Limb (tissue), 2 donors: ENCODE measurements at regions not wholly inside any gene's neighbourhood (a gene's known extent, or its start where the extent isn't known, plus 50 kb on each side); places are given as distances from the start of the nearest gene placed in this dataset.
"Not testable (repeated sequence)": the region's sequence is repeated elsewhere in the genome, so short reads cannot be mapped to it uniquely, and the experiment has no call there.

Source experiments
- DNase-seq, 2 donors: peaks; one replicate each; pipeline ENCODE4 v3.0.0-alpha.2; 2016; ENCODE audit errors: extremely low spot score in 2 of 2

GRCh38 chr1:145482214-145482860, 56.9 kb upstream of the NBPF20 start:
- not testable (repeated sequence) for DNase-seq

- not testable (repeated sequence) for DNase-seq
These were observed 50.6 kb upstream of the NBPF20 start for GRCh38 chr1:145475962-145476361.

DNA sequence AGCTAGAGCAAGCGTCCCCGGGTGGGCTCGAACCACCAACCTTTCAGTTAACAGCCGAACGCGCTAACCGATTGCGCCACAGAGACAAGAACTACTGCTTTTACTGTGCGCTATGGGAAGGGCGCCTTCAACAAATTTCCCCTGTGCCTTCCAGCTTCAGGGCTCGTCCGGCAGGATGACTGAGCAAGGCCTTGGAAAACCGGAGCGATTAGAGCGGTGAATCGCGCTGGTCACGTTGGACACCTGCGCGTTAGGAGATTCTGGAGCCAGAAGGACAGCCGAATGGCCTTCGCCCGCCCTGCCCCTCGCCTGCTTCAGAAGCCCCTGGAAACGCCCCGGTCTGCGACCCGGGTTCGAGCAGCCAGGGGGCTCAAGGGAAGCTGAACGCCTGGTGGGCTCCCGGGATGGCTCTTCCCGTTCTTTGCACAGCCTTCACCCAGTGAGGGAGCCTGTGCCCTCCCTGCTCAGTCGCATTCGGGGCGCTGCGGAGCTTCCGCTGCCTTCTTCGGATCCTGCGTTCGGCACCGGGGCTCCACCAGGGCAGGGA, 50.0 kb upstream of the NBPF20 start:
- not testable (repeated sequence) for DNase-seq
